Neutrophil (primary cell): ENCODE measurements at regions not wholly inside any gene's neighbourhood (a gene's known extent, or its start where the extent isn't known, plus 50 kb on each side); places are given as distances from the start of the nearest gene placed in this dataset.

ENCODE experiments used
- H3K27ac ChIP-seq: fragments of 200-600 bp; sonication (generic); 2 replicates; pipeline ENCODE4 v1.5.1; 2016; ENCODE audit warnings: mild to moderate bottlenecking, moderate library complexity
- H3K27me3 ChIP-seq: fragments of 200-600 bp; sonication (generic); 2 replicates; pipeline ENCODE4 v1.6.0; 2016; ENCODE audit warnings: mild to moderate bottlenecking
- H3K36me3 ChIP-seq: fragments of 200-600 bp; sonication (generic); 2 replicates; pipeline ENCODE4 v1.5.1; 2017
- H3K4me1 ChIP-seq, 2 experiments: fragments of 200-600 bp in 1 of 2; sonication (generic) in 1 of 2; 1 replicate in 1 of 2; 2 replicates in 1 of 2; pipeline versions ENCODE4 v1.5.1 to v1.6.1; 2013 to 2016; ENCODE audit warnings: low read depth in 1 of 2, low read length in 1 of 2, mild to moderate bottlenecking in 1 of 2, moderate library complexity in 1 of 2; ENCODE audit not compliant: control insufficient read depth in 1 of 2, insufficient read depth in 1 of 2
- H3K4me3 ChIP-seq, 2 experiments: fragments of 200-600 bp in 1 of 2; sonication (generic) in 1 of 2; 1 replicate in 1 of 2; 2 replicates in 1 of 2; pipeline ENCODE4 v1.5.1; 2013 to 2016; ENCODE audit warnings: low read depth in 1 of 2, low read length in 1 of 2, mild to moderate bottlenecking in 1 of 2, moderate library complexity in 1 of 2
- H3K9me3 ChIP-seq: fragments of 200-600 bp; sonication (generic); 2 replicates; pipeline ENCODE4 v1.5.1; 2016
- CTCF ChIP-seq: fragments of 200-600 bp; sonication (generic); IDR thresholded peaks from 2 replicates; pipeline ENCODE4 v1.5.1; 2016; ENCODE audit warnings: antibody characterized with exemption

- TF ChIP-seq CTCF, result no peak
- Histone ChIP-seq H3K36me3 (no peaks in the 10 kb centered on the region), H3K4me1 (no peaks in the 10 kb centered on the region), H3K9me3 (no peaks in the 10 kb centered on the region), H3K27me3 (peaks cover 7% of the 10 kb centered on the region), H3K27ac (no peak overlapping the region), H3K4me3 (no peak overlapping the region)
Observed at GRCh38 chr2:58895857-58896256, 654.7 kb upstream of the FANCL start.

GRCh38 chr2:58893656-58894351 is 652.7 kb upstream of the FANCL start:
- Histone ChIP-seq H3K9me3 (no peaks in the 10 kb centered on the region), H3K4me3 (no peak overlapping the region), H3K27me3 (no peaks in the 10 kb centered on the region), H3K4me1 (no peaks in the 10 kb centered on the region), H3K36me3 (no peaks in the 10 kb centered on the region), H3K27ac (no peak overlapping the region)
- TF ChIP-seq CTCF, result no peak

- TF ChIP-seq CTCF, result no peak
- no peaks in the 10 kb centered on the region for H3K36me3 ChIP-seq
- no peaks in the 10 kb centered on the region for H3K27me3 ChIP-seq
Observed at GRCh38 chr2:58891828-58892377, 650.8 kb upstream of the FANCL start.

GRCh38 chr2:58890865-58891525 is 649.9 kb upstream of the FANCL start:
- H3K4me3 ChIP-seq, result no peak overlapping the region
- H3K27ac ChIP-seq, result no peak overlapping the region
- H3K27me3 ChIP-seq, result no peaks in the 10 kb centered on the region
- no peaks in the 10 kb centered on the region for H3K36me3 ChIP-seq
- no peaks in the 10 kb centered on the region for H3K4me1 ChIP-seq
- TF ChIP-seq CTCF, result no peak
- H3K9me3 ChIP-seq, result no peaks in the 10 kb centered on the region

More at GRCh38 chr2:58891828-58892377, 650.8 kb upstream of the FANCL start:
- Histone ChIP-seq H3K4me1 (no peaks in the 10 kb centered on the region), H3K27ac (no peak overlapping the region), H3K9me3 (no peaks in the 10 kb centered on the region), H3K4me3 (no peak overlapping the region)

GRCh38 chr2:58886009-58886408 is 644.9 kb upstream of the FANCL start:
- H3K4me3 ChIP-seq, result no peak overlapping the region
- H3K9me3 ChIP-seq, result no peaks in the 10 kb centered on the region
- no peak overlapping the region for H3K27ac ChIP-seq
- no peak for TF ChIP-seq CTCF
- no peaks in the 10 kb centered on the region for H3K27me3 ChIP-seq
- no peaks in the 10 kb centered on the region for H3K4me1 ChIP-seq
- no peaks in the 10 kb centered on the region for H3K36me3 ChIP-seq
